ENCODE measurements at regions not wholly inside any gene's neighbourhood (a gene's known extent, or its start where the extent isn't known, plus 50 kb on each side); places are given as distances from the start of the nearest gene placed in this dataset.

GRCh38 chr7:17486835-17487234 lies 188.4 kb downstream of the AHR start:
- TF ChIP-seq CTCF (conservative IDR thresholded peaks at IDR 0.05; ENCODE audit: low read depth, low read length) (no peak), EZH2 (IDR thresholded peaks at IDR 0.05; ENCODE audit: low read length, unreplicated experiment) (no peak), EZH2phosphoT487 (IDR thresholded peaks at IDR 0.05; ENCODE audit: borderline replicate concordance, low read length) (no peak)

All from PC-3 (cell line).